LoVo (cell line): ENCODE measurements at regions not wholly inside any gene's neighbourhood (a gene's known extent, or its start where the extent isn't known, plus 50 kb on each side); places are given as distances from the start of the nearest gene placed in this dataset.

ENCODE experiments used
- DNase-seq: peaks from one replicate; pipeline ENCODE4 v3.0.0-alpha.2; 2016; ENCODE audit warnings: low spot score

DNA sequence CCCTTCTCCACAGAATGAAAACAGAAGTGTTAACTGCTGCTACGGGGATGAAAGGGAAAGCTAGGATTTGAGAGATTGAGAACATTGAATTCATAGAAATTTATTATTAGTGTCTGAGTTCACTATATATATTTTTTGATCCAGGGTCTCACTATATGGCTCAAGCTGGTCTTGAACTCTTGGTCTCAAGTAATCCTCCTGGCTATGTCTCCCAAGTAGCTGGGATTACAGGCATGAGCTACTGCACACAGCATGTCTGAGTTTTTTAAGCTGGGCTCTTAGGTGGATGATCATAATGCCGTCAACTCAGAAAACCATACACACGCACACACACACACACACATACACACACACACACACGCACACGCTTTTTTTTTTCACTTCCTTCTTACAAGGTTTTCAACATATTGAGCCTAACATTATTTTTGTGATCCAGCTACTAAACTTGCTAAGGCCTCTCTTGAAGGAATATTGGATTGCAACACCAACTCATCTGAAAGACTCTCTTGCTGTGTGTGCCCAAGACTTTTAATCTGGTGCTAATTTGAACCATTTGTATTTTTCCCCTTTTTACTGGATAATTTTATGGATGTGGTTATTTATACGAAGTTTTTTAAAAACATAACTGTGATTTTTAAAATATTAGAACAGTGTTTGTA, 1045.4 kb downstream of the DTWD2 start:
- DNase-seq: no peak

DNA sequence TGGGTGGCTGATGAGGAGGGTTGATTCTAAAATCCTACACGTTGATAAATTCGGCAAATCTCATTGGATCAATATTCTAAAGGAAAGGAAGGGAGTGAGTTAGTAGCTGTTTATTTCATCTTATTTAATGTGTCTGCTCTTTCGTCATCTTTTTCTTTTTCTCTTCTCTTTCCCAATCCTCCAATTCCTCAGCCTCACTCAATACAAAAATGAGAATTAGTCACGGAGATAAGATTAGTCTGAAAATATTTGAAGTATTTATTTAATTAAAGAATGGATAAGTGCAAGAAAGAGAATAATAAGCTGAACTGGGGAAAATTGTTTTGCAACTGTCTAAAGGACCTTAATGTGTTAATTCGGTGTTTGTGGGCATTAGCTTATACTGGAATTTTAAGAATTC, 1095.1 kb downstream of the DTWD2 start:
- no peak for DNase-seq

DNA sequence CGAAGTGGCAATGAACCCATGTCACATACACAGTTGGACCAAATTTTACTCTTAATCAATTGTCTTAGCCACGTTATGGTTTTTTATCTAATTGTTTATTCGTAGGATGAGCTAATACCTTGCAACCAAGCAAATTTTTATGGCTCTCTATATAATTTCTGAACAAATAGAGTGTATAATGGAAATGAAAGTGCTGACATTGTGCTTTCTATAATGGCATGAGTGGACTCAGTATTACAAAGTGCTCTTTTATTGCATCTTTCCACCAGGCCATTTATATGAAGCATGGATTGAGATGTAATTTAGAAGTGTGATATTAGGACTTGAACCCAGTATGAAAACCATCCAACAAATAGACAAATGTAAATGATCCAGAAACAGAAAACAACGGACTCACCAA, 1096.0 kb downstream of the DTWD2 start:
- DNase-seq: no peak

DNA sequence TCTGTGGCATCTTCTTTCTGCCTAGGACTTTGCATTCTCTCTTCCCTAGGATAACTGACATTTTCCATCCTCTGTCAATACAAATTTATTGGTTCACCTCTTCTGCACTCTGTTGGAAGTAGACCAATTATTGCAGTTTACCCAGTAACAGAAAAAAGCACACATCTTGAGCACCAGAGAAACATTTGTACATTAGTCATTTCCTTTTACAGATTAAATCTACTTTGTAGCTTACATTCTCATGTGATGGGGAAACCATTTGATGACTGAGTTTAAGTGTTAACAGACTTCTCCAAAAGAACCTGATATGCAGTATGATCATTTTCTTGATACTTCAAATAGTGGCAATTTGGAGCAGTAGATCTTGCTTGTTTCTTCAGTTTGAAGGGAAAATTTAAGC, 1098.8 kb downstream of the DTWD2 start:
- DNase-seq: no peak

- DNase-seq: peak; percentile 5
These were observed 1099.7 kb downstream of the DTWD2 start for GRCh38 chr5:117888688-117889087.

DNA sequence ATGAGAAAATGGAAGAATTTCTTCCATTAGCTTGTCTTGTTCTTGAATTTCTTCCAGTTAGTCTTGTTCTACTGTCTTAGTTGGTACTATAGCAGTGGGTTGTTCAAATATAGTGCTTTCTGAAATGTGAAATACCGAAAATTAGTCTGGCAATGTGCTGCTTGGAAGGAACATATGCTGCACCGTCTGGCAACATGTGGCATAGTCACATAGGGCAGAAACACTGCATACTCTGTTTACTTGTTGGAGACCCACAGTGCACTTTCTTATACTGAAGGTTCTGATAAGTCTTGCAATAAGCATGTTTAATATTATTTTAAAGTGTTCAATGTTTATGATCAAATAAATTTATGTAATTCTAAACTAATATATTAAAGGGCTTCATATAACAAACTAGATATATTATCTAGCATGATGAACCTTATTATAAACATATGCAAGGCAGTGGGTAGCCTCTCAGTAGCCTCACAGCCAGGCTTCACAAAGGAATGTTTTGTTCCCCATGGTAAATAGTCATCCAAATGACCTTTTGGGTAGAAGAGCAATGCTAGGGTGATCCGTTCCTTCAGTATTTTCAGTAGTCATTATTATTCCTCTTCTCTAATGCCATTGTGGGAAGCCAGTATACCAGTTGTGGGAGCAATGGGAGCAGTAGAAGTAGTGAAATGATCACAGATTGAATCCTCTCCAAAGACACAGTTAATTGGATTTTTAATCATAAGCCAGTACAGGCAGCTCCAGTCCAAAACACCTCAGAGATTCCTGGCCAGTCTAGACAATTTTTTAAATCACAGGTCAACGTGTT, 1106.7 kb downstream of the DTWD2 start:
- no peak for DNase-seq

GRCh38 chr5:117880932-117881331, 1107.4 kb downstream of the DTWD2 start:
- no peak for DNase-seq

DNA sequence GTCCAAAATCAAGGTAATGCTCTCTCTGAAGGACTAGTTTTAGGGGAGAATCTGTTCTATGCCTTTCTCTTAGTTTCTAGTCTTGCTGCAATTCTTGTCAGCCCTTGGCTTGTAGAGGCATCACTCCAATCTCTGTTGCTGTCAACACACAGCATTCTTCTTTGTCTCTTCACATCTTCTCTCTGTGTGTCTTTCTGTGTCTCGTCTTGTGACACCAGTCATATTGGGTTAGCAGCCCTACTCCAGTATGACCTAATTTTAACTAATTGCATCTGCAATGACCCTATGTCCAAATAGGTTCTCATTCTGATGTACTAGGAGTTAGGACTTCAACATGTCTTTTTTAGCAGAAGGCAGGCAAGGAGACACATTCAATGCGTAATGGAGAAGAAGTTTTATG, 1110.6 kb downstream of the DTWD2 start:
- DNase-seq: no peak

GRCh38 chr5:117872798-117873368, 1115.5 kb downstream of the DTWD2 start:
- no peak for DNase-seq

DNA sequence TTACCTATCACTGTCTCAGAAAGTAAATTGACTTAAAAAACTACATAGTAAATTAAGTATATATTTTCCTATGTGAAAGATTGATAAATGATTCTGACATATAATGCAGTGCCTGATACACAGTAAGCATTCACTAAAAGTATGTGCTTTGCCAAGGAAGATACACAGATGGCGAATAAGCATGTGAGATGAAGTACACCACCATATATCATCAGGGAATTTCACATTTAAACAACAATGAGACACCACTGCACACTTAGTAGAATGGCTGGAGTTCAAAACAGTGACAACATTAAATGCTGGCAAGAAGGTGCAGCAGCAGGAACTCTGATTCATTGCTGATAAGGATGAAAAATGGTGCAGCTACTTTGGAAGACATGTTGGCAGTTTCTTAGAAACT, 1118.8 kb downstream of the DTWD2 start:
- DNase-seq: no peak

GRCh38 chr5:117863586-117864296, 1124.6 kb downstream of the DTWD2 start:
- DNase-seq: no peak

GRCh38 chr5:117860550-117860949, 1127.8 kb downstream of the DTWD2 start:
- DNase-seq: no peak

GRCh38 chr5:117859176-117859575, 1129.2 kb downstream of the DTWD2 start:
- DNase-seq: no peak

GRCh38 chr5:117856713-117857112, 1131.6 kb downstream of the DTWD2 start:
- DNase-seq: no peak

DNA sequence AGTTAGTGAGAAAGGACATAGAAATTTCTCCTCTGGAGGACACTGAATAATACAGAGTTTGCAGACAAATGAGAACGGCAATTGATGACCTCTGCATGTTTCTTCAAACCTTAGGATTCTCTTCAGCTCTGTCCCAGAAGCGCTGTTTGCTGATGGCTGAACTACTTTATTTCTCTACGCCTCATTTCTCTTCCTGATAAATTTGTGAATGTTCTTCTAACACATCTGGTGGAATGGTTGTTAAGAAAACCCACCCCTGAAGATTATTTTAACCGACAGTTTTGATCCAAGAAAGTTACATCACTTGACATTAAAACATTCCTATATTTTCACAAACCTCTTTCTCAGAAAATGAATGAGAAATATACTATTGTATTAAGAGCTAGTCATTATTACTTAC, 1150.6 kb downstream of the DTWD2 start:
- no peak for DNase-seq

DNA sequence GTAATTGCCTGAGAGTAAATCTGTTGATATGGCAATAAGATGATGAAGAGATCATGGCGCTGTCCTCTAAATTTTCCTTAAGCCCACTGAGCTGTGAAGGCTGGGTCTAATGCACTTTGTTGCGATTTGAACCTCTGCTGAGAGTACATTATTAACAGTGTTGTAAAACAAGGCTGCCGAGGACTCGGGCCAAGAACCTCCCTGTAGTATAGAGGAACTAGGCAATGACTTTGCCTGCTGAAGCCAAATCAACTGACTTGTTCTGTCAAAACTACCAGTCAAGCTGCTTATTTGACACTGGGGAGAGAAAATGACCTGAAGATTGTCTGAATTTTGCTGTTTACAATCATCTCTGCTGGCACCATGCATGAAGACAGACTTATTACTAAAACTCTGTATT, 1154.7 kb downstream of the DTWD2 start:
- DNase-seq: no peak

GRCh38 chr5:117829646-117830045, 1158.7 kb downstream of the DTWD2 start:
- no peak for DNase-seq

- no peak for DNase-seq
These were observed 1174.5 kb downstream of the DTWD2 start for GRCh38 chr5:117813850-117814249.

- DNase-seq: no peak
These were observed 1175.5 kb downstream of the DTWD2 start for GRCh38 chr5:117812861-117813260.

DNA sequence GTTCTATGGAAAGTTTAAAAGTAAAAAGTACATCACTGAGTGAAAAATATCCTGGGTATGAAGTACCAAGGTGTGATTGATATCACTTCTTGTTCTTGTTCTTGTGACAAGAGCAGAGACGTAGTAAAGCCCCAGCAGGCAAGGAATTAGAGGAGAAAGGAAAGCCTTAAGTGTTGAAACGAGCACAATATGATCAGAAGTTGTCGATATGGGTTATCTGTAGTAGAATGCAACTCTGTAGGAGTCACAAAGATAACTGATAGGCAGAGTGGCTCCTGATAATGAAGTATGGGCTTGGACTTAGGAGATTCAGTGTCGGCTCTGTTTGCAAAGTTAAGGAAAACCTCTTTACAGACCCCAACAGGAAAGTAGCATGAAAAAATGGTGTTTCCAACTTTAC, 1179.1 kb downstream of the DTWD2 start:
- no peak for DNase-seq

- DNase-seq: no peak
These were observed 1183.3 kb downstream of the DTWD2 start for GRCh38 chr5:117805058-117805457.

DNA sequence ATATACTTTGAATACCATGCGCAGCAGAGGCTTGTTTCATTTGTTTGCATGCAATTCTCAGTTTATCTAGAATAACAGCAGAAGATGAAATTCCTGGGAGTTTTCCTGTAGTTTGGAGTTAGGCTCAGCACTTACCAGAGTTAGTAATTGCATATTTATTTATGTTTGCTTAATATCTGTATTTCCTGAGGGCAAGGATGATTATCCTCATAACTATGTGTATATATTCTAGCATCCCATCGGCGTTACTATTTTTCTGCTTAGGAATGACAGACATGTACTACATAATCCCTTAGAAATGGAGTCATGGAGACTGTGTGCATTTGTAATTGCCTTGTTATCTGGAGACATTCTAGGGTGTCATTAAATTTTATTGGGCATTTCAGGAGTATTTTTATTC, 1184.8 kb downstream of the DTWD2 start:
- no peak for DNase-seq

DNA sequence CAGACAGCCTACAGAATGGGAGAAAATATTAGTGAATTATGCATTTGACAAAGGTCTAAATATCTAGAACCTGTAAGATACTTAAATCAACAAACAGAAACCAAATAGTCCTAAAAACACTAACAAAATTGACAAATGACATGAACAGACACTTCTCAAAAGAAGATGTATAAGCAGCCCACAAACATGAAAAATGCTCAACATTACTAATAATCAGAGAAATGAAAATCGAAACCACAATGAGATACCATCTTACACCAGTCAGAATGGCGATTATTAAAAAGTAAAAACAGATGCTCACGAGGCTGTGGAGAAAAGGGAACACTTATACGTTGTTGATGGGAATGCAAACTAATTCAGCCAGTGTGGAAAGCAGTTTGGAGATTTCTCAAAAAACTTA, 1186.8 kb downstream of the DTWD2 start:
- DNase-seq: no peak
